ENCODE measurements at regions not wholly inside any gene's neighbourhood (a gene's known extent, or its start where the extent isn't known, plus 50 kb on each side); places are given as distances from the start of the nearest gene placed in this dataset.
A peak's percentile ranks its signal among the peaks of the same experiment; 100 is the strongest.

GRCh38 chr15:96270581-96271172, 59.8 kb upstream of the NR2F2 start (continued):
- TF ChIP-seq PAXIP1 (CRISPR knock-in tag; conservative IDR thresholded peaks at IDR 0.05) (peak; percentile 69), FOSL1 (CRISPR knock-in tag; IDR thresholded peaks at IDR 0.05; ENCODE audit: borderline replicate concordance) (peak; percentile 88), HNRNPH1 (optimal IDR thresholded peaks at IDR 0.05; ENCODE audit: low read depth, low read length) (no peak), ZBTB39 (CRISPR knock-in tag; IDR thresholded peaks at IDR 0.05) (no peak), RNF219 (CRISPR knock-in tag; IDR thresholded peaks at IDR 0.05) (no peak), HOMEZ (CRISPR knock-in tag; IDR thresholded peaks at IDR 0.05; ENCODE audit: low read depth) (peak; percentile 51; the same call in 1 of the 2 replicates), CENPBD1 (CRISPR knock-in tag; IDR thresholded peaks at IDR 0.05; ENCODE audit: borderline replicate concordance, low read depth) (no peak), ZNF572 (CRISPR knock-in tag; IDR thresholded peaks at IDR 0.05) (no peak), TEAD3 (CRISPR knock-in tag; optimal IDR thresholded peaks at IDR 0.05; ENCODE audit: borderline replicate concordance) (peak; percentile 92), ZNF281 (CRISPR knock-in tag; IDR thresholded peaks at IDR 0.05; ENCODE audit: borderline replicate concordance) (peak; percentile 60; the same call in 1 of the 2 replicates), IKZF5 (CRISPR knock-in tag; IDR thresholded peaks at IDR 0.05) (0 out of 2 replicates have a peak, but pooled peaks have one; percentile 23), PPARG (CRISPR knock-in tag; conservative IDR thresholded peaks at IDR 0.05) (0 out of 2 replicates have a peak, but pooled peaks have one; percentile 17), CREM (IDR thresholded peaks at IDR 0.05) (peak; percentile 52; the same call in 1 of the 2 replicates), CREM (CRISPR knock-in tag; IDR thresholded peaks at IDR 0.05) (no peak), SALL1 (CRISPR knock-in tag; IDR thresholded peaks at IDR 0.05) (peak; percentile 39; the same call in 1 of the 2 replicates)
